Hematopoietic multipotent progenitor cell treated with erythropoietin and hydrocortisone succinate and interleukin-3 and kit ligand, for 15 days (in vitro differentiated cells): ENCODE measurements at regions not wholly inside any gene's neighbourhood (a gene's known extent, or its start where the extent isn't known, plus 50 kb on each side); places are given as distances from the start of the nearest gene placed in this dataset.
"Not testable (repeated sequence)": the region's sequence is repeated elsewhere in the genome, so short reads cannot be mapped to it uniquely, and the experiment has no call there.

ENCODE experiments used
- DNase-seq: peaks from one replicate; pipeline ENCODE4 v3.0.0-alpha.2; 2015; ENCODE audit warnings: low spot score

- no peak for DNase-seq
Measured at GRCh38 chr21:19392390-19392789, 988.8 kb upstream of the TMPRSS15 start.

- no peak for DNase-seq
Measured at GRCh38 chr21:19400223-19400770, 996.7 kb upstream of the TMPRSS15 start.

GRCh38 chr21:19402870-19403269, 999.3 kb upstream of the TMPRSS15 start:
- DNase-seq = no peak

GRCh38 chr21:19405326-19405725, 1001.7 kb upstream of the TMPRSS15 start:
- DNase-seq = no peak

GRCh38 chr21:19420565-19420964, 1017.0 kb upstream of the TMPRSS15 start:
- DNase-seq = no peak

- peak; percentile 34 for DNase-seq
Measured at GRCh38 chr21:19433623-19434022, 1030.0 kb upstream of the TMPRSS15 start.

GRCh38 chr21:19440792-19441655, 1037.4 kb upstream of the TMPRSS15 start:
- DNase-seq = no peak

- DNase-seq = no peak
Measured at GRCh38 chr21:19458295-19458694, 1054.7 kb upstream of the TMPRSS15 start.

- no peak for DNase-seq
Measured at GRCh38 chr21:19461481-19462205, 1058.1 kb upstream of the TMPRSS15 start.

GRCh38 chr21:19463966-19464365, 1060.4 kb upstream of the TMPRSS15 start:
- no peak for DNase-seq

GRCh38 chr21:19468991-19469715, 1065.6 kb upstream of the TMPRSS15 start:
- DNase-seq = no peak

GRCh38 chr21:19475525-19475924, 1071.9 kb upstream of the TMPRSS15 start:
- no peak for DNase-seq

- no peak for DNase-seq
Measured at GRCh38 chr21:19489930-19490329, 1086.3 kb upstream of the TMPRSS15 start.

- peak; percentile 4 for DNase-seq
Measured at GRCh38 chr21:19490481-19490880, 1086.9 kb upstream of the TMPRSS15 start.

GRCh38 chr21:19493437-19494241, 1090.1 kb upstream of the TMPRSS15 start:
- not testable (repeated sequence) for DNase-seq

GRCh38 chr21:19501115-19501514, 1097.5 kb upstream of the TMPRSS15 start:
- DNase-seq = no peak

- no peak for DNase-seq
Measured at GRCh38 chr21:19507682-19508260, 1104.2 kb upstream of the TMPRSS15 start.

- no peak for DNase-seq
Measured at GRCh38 chr21:19508442-19508841, 1104.9 kb upstream of the TMPRSS15 start.

- no peak for DNase-seq
Measured at GRCh38 chr21:19508844-19509243, 1105.3 kb upstream of the TMPRSS15 start.

- DNase-seq = no peak
Measured at GRCh38 chr21:19510057-19510456, 1106.5 kb upstream of the TMPRSS15 start.

- no peak for DNase-seq
Measured at GRCh38 chr21:19510653-19511052, 1107.1 kb upstream of the TMPRSS15 start.
